ENCODE measurements at regions not wholly inside any gene's neighbourhood (a gene's known extent, or its start where the extent isn't known, plus 50 kb on each side); places are given as distances from the start of the nearest gene placed in this dataset.

GRCh38 chr4:145380123-145380522 is 101.5 kb upstream of the SMAD1 start:
- TF ChIP-seq CTCF (IDR thresholded peaks at IDR 0.05; ENCODE audit: low read depth, low read length, missing control alignments) = no peak
- Histone ChIP-seq H3K4me3 (ENCODE audit: low read depth, low read length) (no peak overlapping the region), H3K36me3 (replicated peaks) (no peaks in the 10 kb centered on the region), H3K27ac (no peak overlapping the region), H3K27me3 (replicated peaks) (no peaks in the 10 kb centered on the region)
- DNase-seq = no peak
- in situ Hi-C loops (cut with HindIII; ENCODE audit: low pct_ligation_motif_present, low sequenced_read_pairs) = no loop called here

GRCh38 chr4:145375416-145375815 is 106.2 kb upstream of the SMAD1 start:
- no peaks in the 10 kb centered on the region for H3K27me3 ChIP-seq (replicated peaks)
- in situ Hi-C loops (cut with HindIII; ENCODE audit: low pct_ligation_motif_present, low sequenced_read_pairs) = no loop called here
- DNase-seq = no peak
- no peaks in the 10 kb centered on the region for H3K36me3 ChIP-seq (replicated peaks)
- H3K4me3 ChIP-seq (ENCODE audit: low read depth, low read length) = no peak overlapping the region
- no peak for TF ChIP-seq CTCF (IDR thresholded peaks at IDR 0.05; ENCODE audit: low read depth, low read length, missing control alignments)
- no peak overlapping the region for H3K27ac ChIP-seq

GRCh38 chr4:145352438-145353145 is 129.1 kb upstream of the SMAD1 start:
- no peak for TF ChIP-seq CTCF (IDR thresholded peaks at IDR 0.05; ENCODE audit: low read depth, low read length, missing control alignments)
- Histone ChIP-seq H3K4me3 (ENCODE audit: low read depth, low read length) (no peak overlapping the region), H3K36me3 (replicated peaks) (no peaks in the 10 kb centered on the region), H3K27me3 (replicated peaks) (no peaks in the 10 kb centered on the region), H3K27ac (no peak overlapping the region)
- in situ Hi-C loops (cut with HindIII; ENCODE audit: low pct_ligation_motif_present, low sequenced_read_pairs) = no loop called here
- DNase-seq = no peak

- Histone ChIP-seq H3K27me3 (replicated peaks) (no peaks in the 10 kb centered on the region), H3K4me3 (ENCODE audit: low read depth, low read length) (no peak overlapping the region), H3K27ac (no peak overlapping the region), H3K36me3 (replicated peaks) (no peaks in the 10 kb centered on the region)
- no peak for DNase-seq
- TF ChIP-seq CTCF (IDR thresholded peaks at IDR 0.05; ENCODE audit: low read depth, low read length, missing control alignments) = no peak
- in situ Hi-C loops (cut with HindIII; ENCODE audit: low pct_ligation_motif_present, low sequenced_read_pairs) = no loop called here
Observed at GRCh38 chr4:145351922-145352321, 129.7 kb upstream of the SMAD1 start.

- no peak for DNase-seq
- no peaks in the 10 kb centered on the region for H3K27me3 ChIP-seq (replicated peaks)
- in situ Hi-C loops (cut with HindIII; ENCODE audit: low pct_ligation_motif_present, low sequenced_read_pairs) = no loop called here
- no peak overlapping the region for H3K4me3 ChIP-seq (ENCODE audit: low read depth, low read length)
- H3K27ac ChIP-seq = no peak overlapping the region
- no peak for TF ChIP-seq CTCF (IDR thresholded peaks at IDR 0.05; ENCODE audit: low read depth, low read length, missing control alignments)
- H3K36me3 ChIP-seq (replicated peaks) = no peaks in the 10 kb centered on the region
Observed at GRCh38 chr4:145351162-145351561, 130.5 kb upstream of the SMAD1 start.

GRCh38 chr4:145348291-145348690 is 133.4 kb upstream of the SMAD1 start:
- TF ChIP-seq CTCF (IDR thresholded peaks at IDR 0.05; ENCODE audit: low read depth, low read length, missing control alignments) = no peak
- H3K36me3 ChIP-seq (replicated peaks) = no peaks in the 10 kb centered on the region
- no peaks in the 10 kb centered on the region for H3K27me3 ChIP-seq (replicated peaks)
- no peak overlapping the region for H3K27ac ChIP-seq
- no peak overlapping the region for H3K4me3 ChIP-seq (ENCODE audit: low read depth, low read length)
- in situ Hi-C loops (cut with HindIII; ENCODE audit: low pct_ligation_motif_present, low sequenced_read_pairs) = no loop called here
- no peak for DNase-seq

Measured in brain microvascular endothelial cell (primary cell).